ENCODE measurements at regions not wholly inside any gene's neighbourhood (a gene's known extent, or its start where the extent isn't known, plus 50 kb on each side); places are given as distances from the start of the nearest gene placed in this dataset.

DNA sequence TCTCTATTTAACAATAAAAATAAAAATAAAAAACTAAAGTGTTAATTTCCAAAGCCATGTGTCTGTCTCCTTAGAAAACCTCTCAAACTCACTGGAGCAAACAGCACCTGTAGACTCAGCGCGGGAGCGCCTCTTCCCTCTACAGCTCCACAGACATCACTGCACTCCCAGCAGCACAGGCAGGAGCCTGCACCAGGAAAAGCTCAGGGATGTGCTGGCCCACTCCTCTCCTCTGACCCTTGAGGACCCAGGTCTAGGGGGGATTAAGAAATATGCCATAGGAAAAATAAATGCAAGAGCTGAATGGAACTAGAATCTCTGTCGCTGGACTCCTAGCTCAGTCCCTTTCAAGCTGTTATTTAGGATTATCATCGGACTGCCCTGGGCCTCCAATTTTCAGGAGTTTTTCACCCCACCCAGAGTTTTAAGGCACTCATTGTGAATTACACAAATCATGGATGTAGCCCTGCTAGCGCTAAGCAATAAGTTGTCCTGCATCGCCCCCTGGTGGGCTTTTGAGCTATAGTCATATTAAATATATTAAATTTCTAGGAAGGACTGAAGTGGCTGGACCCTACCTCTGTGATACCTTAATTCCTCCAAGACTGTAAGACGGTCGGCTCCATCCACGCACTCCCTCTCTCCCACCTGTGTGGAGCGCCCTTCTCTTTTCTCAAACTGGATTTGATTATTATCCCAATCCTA lies 333.9 kb downstream of the UQCRFS1 start:
- DNase-seq, result peak; percentile 35

DNA sequence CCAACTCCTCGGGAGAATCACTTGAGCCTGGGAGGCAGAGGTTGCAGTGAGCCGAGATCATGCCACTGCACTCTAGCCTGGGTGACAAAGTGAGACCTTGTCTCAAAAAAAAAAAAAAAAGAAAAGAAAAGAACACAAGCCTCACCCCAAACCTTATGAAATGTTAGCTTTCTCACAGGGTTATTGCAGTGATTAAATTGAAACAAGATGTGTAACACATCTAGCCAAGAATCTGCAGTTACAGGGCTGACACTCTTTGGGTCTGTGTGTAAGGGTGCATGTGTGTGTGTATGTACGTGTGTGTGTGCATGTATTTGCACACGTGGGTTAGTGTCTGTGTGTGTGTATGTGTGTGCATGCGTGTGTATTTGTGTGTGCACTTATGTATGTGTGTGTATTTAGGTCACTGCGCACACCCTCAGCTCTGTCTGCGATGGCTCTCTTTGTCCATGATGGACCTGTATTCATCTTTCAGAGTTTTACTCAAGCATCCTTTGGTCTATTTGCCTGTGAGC lies 336.3 kb downstream of the UQCRFS1 start:
- no peak for DNase-seq

DNA sequence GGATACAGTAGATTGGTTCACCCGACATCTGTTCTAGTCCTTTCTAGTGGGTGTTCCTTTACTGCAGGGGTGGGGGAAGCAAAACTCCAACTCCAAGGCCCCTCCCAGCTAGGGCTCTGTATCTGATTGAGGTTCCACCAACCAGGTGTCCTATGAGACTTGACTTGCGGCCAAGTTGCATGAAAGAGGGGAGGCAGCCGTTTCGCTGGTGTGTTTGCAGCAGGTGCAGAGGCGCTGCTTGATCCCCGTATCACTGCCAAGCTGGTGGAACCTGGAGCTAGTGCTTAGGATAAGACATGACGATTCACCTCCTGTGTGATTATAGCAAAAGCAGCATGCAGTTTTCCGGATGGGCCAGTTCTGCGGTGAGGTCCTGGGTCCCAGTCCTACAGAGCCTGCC lies 338.2 kb downstream of the UQCRFS1 start:
- no peak for DNase-seq

DNA sequence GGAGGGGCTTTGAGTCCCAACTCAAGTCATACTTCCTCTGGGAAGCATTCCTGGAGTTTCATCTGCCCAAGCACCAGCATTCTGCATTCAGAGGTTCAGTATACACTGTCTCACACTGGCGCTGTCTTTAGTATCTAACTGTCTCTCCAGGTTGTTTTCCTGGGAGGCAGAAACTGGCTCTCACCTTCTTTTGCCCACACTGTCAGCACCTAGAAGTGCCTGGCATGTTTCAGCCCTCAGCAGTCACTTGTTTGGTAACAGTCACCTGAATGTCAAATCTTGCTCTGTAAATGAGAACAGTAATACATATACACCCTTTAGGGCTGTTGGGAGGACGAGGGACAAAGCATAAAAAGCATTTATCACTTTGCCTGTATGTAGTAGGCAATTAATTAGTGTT lies 339.6 kb downstream of the UQCRFS1 start:
- no peak for DNase-seq

DNA sequence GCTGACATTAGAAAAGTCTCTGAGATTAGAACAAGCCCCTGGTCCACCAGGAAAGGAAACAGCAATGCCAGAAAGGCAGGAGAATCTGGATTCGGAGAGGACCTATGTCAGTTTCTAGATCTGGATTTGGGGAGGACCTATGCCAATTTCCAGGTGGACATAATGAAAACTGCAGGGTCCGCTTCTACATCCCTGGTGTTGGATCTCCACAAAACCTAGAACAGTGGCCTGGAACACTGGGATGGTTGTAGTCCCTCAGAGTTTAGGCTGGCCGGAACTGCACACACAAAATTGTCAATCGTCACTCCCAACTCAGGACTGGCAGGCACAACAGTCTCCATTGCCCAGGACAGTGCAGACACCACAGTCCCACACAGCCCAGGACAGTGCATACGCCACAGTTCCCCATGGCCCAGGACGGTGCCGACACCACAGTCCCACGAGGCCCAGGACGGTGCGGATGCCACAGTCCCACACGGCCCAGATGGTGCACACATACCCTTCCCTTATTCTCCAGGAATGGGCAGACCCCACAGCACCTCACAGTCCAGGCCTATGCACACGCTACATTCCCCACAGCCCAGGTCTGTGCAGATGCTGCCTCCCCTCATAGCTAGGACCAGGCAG lies 341.7 kb downstream of the UQCRFS1 start:
- DNase-seq, result no peak

DNA sequence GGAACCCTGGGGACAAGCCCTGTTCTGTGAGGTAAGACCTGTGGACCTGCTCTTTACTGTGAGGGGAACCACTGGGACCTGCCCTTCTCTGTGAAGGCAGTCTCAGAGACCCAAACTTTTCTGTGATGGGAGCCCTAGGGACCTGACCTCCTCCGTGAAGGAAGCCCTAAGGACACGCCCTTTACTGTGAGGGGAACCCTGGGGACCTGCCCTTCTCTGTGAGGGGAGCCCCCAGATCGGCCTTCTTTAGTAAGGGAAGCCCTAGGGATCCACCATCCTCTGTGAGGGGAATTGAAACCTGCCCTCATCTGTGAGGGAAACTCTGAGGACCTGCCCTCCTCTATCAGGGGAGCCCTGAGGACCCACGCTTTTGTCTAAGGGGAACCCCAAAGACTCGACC lies 343.5 kb downstream of the UQCRFS1 start:
- DNase-seq, result no peak

DNA sequence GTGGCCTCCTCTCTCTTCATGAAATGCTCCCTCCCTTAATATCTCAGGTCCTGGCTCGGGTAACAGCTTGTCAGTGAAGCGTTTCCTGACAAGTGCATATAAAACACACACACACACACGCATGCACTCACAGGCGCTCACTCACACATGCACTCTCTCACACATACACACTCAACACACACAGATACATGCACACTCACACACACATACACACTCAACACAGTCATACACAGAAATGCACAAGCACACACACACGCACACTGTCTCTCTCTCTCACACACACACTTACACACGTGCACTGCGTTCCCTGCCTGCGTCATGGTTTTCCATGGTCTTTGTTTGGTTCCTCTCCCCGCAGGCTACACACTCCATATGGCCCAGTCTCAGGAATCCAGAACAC lies 344.1 kb downstream of the UQCRFS1 start:
- no peak for DNase-seq

DNA sequence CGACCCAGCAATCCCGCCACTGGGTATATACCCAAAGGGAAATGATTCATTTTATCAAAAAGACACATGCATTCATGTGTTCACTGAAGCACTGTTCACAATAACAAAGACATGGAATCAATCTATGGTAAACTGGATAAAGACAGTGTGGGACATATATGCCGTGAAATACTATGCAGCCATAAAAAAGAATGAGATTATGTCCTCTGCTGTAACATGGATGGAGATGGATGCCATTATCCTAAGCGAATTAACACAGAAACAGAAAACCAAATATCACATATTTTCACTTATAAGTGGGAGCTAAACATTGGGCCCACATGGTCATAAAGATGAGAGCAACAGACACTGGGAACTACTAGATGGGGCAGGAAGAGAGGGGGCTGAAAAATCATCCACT lies 345.0 kb downstream of the UQCRFS1 start:
- no peak for DNase-seq

DNA sequence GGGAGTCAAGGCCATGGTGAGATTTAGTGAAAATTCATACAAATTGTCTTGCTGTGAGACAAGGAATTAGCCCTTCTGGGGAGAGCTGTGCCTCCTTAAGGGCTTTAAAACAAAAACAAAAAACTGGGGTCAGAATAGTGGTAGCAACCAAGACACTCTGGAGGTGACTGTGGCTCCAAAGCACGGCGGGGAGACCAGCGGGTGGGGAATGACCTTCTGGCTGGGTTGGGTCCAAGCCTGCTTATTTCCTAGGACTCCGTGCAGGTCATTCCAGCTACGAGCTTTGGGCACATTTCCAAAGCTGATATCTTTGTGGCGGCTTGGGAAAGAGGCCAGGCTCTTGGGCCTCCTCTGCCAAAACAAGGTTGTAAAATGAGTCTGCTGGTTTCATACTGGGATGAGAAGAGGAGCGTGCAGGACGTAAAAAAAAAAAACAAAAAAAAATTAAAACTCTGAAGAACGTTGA lies 348.3 kb downstream of the UQCRFS1 start:
- no peak for DNase-seq

DNA sequence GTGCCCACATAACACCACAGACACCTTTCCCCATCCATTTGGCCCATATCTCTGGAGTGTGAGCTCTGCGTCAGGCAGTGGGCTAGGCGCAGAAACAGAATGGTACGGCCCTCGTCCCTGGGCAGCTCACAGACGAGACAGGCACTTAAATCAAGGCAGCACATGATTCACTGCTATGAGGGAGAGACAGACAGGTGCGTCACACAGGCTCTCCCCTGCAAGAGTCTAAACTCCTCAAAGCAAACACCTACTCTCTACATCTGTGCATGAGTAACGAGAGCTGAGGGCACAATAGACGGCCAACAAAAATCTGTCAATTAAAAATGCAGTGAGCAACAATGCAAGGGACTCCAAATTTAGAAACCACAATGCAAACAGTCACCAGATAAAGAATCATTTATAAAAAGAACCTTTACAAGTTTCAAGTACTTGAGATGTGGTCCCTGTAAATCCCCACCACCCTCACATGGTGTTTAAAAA lies 348.9 kb downstream of the UQCRFS1 start:
- no peak for DNase-seq

DNA sequence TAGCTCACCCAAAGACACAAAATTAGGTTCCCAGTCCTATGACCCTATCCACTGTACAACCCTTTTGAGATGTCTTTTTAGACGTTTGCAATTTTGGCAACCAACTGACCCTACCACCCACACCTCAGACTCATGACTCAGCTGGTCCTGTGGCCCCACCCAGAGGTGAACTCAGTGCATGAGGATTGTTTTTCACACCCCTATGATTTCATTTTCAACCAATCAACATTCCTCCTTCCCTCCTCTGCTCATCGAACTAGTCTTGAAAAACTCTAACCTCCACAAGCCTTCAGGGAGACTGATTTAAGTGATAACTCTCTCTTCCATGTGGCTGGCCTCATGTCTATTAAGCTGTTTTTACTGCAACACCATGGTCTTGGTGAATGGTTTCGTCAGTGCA lies 350.7 kb downstream of the UQCRFS1 start:
- no peak for DNase-seq

DNA sequence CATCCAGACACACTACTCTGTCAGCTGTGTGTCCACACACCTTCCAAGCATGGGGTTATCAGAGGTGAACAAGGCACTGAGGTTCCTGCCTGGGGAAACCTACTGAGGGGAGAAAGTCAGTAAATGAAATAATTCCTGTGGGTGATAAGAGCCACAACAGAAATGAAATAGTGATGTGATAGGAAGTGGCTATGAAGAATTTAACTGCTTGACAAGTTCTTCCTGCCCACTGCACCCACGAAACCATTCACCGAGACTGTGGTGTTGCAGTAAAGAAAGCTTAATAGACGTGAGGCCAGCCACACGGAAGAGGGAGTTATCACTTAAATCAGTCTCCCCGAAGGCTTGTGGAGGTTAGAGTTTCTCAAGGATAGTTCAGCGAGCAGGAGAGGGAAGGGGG lies 353.1 kb downstream of the UQCRFS1 start:
- DNase-seq, result no peak

DNA sequence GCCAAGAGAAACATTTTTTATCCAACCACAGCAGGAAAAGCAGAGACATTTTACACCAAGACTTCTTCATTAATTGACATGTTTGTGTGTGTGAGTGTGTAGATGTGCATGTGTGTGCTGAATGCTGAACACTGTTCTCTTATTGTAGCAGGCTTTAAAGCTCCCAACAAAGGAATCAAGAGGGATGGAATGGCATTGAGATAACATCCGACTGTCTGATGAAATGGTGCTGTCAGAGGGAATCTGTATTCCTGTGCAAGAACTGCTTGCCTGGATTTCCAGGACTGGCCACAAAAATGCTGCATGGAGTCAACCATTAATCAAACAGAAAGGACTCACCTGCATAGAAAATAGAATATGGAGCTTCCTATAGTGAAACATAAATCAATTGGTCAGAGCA lies 354.0 kb downstream of the UQCRFS1 start:
- DNase-seq, result no peak

DNA sequence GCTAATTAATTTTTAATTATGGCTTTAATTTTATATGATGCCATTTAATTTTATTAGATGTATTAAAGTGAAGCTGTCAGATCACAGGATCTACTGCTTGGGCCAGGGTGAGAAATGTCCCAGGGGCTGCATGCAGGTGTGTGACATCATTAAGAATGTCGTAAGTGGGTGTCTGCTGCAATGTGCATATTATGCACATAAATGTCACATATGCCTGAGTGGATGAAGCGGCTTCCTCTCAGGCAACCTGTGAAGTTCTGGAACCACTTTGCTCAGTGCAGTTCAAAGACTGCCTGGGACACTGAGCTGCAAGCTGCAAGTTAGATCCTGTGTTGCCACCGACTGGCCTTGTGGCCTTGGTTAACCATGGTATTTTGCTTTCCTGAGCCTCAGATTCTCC lies 355.0 kb downstream of the UQCRFS1 start:
- no peak for DNase-seq

DNA sequence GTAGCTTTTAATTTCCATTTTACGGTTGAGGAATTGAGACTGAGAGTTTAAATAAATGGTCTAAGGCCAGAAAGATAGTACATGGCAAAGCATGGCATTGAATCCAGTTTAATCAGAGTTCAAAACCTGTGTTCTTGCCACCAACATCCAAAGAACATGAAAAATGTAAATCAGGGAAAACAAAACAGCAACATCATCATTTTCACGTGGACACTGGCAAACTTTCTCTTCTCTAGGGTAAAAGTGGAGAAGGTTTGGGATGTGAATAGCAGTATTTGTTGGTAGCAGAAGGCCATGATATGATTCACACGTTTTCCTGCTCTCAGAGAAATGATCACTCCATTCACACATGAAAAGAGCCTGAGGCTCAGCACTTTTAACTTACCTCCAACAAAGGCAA lies 357.7 kb downstream of the UQCRFS1 start:
- DNase-seq, result no peak

DNA sequence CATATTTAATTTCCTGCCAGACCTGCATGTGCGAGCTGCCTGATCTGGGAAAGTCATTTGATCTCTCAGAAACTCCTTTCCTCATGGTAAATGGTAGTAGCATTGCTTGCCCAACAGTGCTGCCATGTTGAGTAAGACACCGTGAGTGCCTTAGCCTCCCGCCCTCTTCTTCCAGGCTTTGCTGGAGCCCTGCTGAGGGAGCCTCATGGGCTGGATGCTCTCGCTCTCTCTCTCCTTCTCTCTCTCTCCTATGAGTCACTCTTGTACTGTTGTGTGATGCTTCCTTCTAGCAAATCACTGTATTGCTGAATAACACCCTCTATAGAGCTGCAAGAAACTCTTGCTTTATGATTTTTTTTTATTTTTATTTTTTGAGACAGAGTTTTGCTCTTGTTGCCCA lies 365.5 kb downstream of the UQCRFS1 start:
- DNase-seq, result no peak

DNA sequence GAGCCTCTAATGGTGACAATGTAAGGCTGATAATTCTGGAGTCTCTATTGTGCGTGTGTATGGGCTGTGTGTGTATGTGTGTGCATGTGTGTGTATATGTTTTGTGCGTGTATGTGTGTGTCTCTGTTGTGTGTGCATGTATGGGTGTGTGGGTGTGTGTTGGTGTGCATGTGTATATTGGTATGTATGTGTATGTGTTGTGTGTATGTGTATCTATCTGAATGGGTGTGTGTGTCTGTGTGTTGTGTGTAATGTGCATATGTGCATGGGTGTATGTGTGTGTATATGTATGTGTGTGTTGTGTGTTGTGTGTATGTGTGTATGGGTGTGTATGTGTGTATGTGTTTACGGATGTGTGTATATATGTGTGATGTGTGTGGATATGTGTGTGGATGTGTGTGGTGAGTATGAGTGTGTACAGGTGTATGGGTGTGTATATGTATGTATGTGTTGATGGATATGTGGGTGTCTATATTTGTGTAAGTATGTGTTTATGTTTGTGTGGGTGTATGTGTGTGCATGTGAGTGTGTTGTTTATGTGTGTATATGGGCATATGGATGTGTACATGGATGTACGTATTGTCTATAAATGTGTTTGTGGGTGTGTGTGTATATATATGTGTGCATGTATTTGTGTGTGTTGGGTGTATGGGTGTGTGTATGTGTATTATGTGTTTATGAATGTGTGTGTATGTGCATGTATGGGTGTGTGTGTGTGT lies 366.7 kb downstream of the UQCRFS1 start:
- DNase-seq, result no peak

DNA sequence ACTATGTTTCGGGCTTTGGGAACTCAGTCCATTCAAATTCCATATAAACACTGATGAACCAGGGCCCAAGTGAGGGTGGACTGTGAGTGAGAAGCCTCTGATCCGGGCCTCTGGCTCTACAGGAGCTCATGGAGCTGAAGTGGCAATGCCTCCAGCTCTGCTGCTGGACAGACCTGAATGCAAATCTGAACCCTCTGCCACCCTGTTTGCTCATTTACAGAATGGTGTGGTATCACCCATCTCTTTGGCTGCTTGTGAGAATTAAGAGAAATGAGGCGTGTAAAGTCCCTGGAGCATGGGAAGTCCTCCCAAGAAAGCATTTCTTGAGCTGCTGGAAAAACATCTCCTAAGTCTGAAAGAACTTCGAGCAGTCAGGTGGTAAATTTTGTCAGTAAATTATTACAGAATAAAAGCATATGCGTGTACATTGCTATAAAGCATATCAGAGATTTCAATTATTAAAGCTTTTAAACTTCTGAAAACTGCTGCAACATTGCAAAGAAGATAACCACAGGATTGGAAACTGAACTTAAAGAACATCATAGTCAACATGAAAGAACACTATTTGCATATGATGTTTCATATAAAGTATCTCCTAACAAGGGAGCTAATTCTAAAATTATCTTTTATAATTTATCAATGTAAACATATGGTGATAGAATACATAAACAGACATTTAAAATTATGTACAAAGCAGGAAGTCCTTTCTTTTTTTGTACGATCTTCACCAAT lies 369.0 kb downstream of the UQCRFS1 start:
- no peak for DNase-seq

DNA sequence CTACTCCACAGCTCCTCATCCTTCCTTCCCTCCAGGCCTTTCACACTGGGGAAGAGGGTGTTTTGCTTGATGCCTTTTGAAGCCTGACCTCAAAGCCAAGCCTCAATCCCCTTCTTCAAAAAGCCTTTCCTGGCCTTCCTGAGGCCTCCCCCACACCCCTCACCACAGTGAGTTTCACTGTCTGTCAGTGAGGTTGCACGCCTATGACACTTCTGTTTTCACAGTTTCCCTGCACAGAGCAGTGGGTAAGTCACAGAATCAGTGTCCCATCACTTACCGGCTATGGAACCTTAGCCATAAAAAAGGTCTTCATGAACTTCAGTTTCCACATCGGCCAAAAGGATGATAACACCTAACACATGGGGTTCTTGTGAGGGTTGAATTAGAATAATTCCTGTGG lies 371.4 kb downstream of the UQCRFS1 start:
- DNase-seq, result no peak

DNA sequence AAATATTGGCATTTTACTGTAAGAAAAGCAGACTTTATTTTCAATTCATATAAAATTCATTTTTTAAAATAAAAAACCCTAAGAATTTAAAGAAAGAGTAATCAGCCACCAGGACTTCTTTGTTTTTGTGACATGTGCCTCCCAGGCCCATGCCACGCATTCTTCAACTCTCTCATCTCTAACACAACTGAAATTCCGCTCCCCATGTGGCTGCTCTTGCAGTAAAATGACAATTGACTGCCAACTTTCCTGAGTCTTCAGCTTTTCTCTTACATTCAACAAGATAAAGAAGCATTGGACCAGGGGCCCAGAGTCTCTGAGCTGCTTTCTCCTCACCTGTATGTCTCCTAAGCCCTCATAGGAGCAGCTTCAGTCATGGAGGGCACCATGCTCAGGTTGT lies 372.1 kb downstream of the UQCRFS1 start:
- no peak for DNase-seq

DNA sequence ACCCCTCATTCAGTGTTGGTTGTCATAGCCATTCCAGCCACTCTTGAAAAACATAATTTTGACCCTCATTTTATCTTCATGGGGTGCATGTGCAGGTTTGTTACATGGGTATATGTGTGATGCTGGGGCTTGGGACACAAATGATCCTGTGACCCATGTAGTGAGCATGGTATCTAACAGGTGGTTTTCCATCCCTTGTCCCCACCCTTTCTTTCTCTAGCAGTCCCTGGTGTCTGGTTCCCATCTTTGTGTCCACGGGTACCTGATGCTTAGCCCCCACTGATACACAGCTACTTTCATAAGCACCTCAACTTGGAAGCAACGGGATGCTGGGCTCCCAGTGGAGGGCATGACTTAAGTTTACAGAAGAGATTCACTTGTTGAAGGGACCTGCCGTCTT lies 373.5 kb downstream of the UQCRFS1 start:
- DNase-seq, result no peak

DNA sequence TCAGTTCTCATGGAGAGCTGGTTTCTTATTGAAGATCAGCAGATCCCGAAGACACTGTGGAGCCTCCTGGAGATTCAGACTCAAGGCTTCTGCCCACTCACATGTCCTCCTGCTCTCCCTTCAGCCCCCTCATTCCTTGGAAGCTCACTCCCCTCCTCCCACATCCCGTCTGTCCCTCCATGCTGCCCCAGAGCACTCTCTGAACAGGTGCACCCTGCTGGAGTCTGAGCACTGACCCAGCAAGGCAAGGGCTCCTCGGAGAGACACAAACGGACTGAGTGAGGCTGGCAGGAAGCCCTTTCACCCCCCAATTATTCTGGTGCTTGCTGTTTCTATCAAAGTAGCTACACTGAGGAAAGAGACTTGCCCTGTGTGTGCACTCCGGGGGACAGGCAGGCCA lies 374.0 kb downstream of the UQCRFS1 start:
- DNase-seq, result no peak

DNA sequence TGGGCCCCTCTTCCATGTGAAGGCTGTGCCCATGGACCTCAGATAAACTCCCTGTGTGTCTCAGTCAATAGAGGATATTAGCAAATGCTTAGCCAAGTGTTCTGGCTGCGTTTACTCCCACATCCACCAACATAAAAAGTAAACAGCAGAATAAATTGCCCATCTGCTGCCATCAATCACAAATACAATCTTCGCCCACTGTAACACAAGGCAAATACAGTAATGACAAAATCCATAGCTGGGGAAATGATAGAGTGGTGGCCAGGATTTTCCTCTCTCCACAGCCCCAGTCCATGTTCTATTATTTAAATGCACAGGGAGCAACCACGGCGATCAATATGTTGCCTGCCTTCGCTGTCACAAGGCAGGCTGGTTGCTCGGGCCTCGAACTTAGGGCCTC lies 376.5 kb downstream of the UQCRFS1 start:
- no peak for DNase-seq
